ENCODE measurements at regions not wholly inside any gene's neighbourhood (a gene's known extent, or its start where the extent isn't known, plus 50 kb on each side); places are given as distances from the start of the nearest gene placed in this dataset.

GRCh38 chr2:2573205-2573604, 242.1 kb upstream of the MYT1L start:
- Histone ChIP-seq H3K79me2 (ENCODE audit: insufficient read depth, low read length) (no peaks in the 10 kb centered on the region), H3K27me3 (ENCODE audit: insufficient read depth, low read length) (no peaks in the 10 kb centered on the region), H3K9ac (ENCODE audit: low read length) (no peak overlapping the region), H3K9me3 (ENCODE audit: control insufficient read depth in 1 of 2, insufficient read depth in 1 of 2, low read depth in 1 of 2, low read length in 2 of 2) (peaks cover 12 to 19% of the 10 kb centered on the region in 2 experiments; a peak in 2 of 4 replicates), H3K4me1 (ENCODE audit: control insufficient read depth in 1 of 2, insufficient read depth in 2 of 2, low read length in 2 of 2) (no peaks in the 10 kb centered on the region), H3K4me2 (ENCODE audit: low read length) (no peak overlapping the region), H3K4me3 (replicated peaks in 1 of 2; ENCODE audit: low read depth in 1 of 2, low read length in 2 of 2) (no peak overlapping the region), H2AFZ (ENCODE audit: low read depth, low read length, poor library complexity, severe bottlenecking) (no peak overlapping the region), H3K27ac (ENCODE audit: low read depth, low read length) (no peak overlapping the region), H4K20me1 (ENCODE audit: insufficient read depth) (no peaks in the 10 kb centered on the region), H3K36me3 (ENCODE audit: control insufficient read depth in 1 of 2, insufficient read depth in 2 of 2, low read length in 2 of 2) (no peaks in the 10 kb centered on the region), H3K9me2 (ENCODE audit: insufficient read depth) (no peaks in the 10 kb centered on the region)
- DNase-seq (ENCODE audit: low read depth, low spot score) (no peak), ATAC-seq (no peak)
- TF ChIP-seq SIN3A (IDR thresholded peaks at IDR 0.05; ENCODE audit: low read depth) = no peak
- RAD21 ChIA-PET (ENCODE audit: low non-redundant PET in 1 of 2, low total read pairs in 2 of 2, uncharacterized antibody in 2 of 2, unreplicated experiment in 2 of 2) = no interaction called here
- no TSS peak for BruUV-seq (replicated peaks)
- intact Hi-C loops (cut with micrococcal nuclease) = no loop called here
- CTCF ChIA-PET = no interaction called here
- POLR2A ChIA-PET = no interaction called here

GRCh38 chr2:2572393-2573204, 241.5 kb upstream of the MYT1L start:
- H3K4me3 ChIP-seq (replicated peaks in 1 of 2; ENCODE audit: low read depth in 1 of 2, low read length in 2 of 2) = no peak overlapping the region
- no peaks in the 10 kb centered on the region for H3K36me3 ChIP-seq (ENCODE audit: control insufficient read depth in 1 of 2, insufficient read depth in 2 of 2, low read length in 2 of 2)
- ATAC-seq (no peak), DNase-seq (ENCODE audit: low read depth, low spot score) (no peak)
- H3K9ac ChIP-seq (ENCODE audit: low read length) = no peak overlapping the region
- H2AFZ ChIP-seq (ENCODE audit: low read depth, low read length, poor library complexity, severe bottlenecking) = no peak overlapping the region
- H3K4me1 ChIP-seq (ENCODE audit: control insufficient read depth in 1 of 2, insufficient read depth in 2 of 2, low read length in 2 of 2) = no peaks in the 10 kb centered on the region
- H3K9me2 ChIP-seq (ENCODE audit: insufficient read depth) = no peaks in the 10 kb centered on the region
- H3K9me3 ChIP-seq (ENCODE audit: control insufficient read depth in 1 of 2, insufficient read depth in 1 of 2, low read depth in 1 of 2, low read length in 2 of 2) = peaks cover 12 to 19% of the 10 kb centered on the region in 2 experiments; a peak in 2 of 4 replicates
- CTCF ChIA-PET = no interaction called here
- intact Hi-C loops (cut with micrococcal nuclease) = no loop called here
- no peak overlapping the region for H3K27ac ChIP-seq (ENCODE audit: low read depth, low read length)
- POLR2A ChIA-PET = no interaction called here
- no TSS peak for BruUV-seq (replicated peaks)
- no peak overlapping the region for H3K4me2 ChIP-seq (ENCODE audit: low read length)
- H4K20me1 ChIP-seq (ENCODE audit: insufficient read depth) = no peaks in the 10 kb centered on the region
- RAD21 ChIA-PET (ENCODE audit: low non-redundant PET in 1 of 2, low total read pairs in 2 of 2, uncharacterized antibody in 2 of 2, unreplicated experiment in 2 of 2) = no interaction called here
- H3K27me3 ChIP-seq (ENCODE audit: insufficient read depth, low read length) = no peaks in the 10 kb centered on the region
- H3K79me2 ChIP-seq (ENCODE audit: insufficient read depth, low read length) = no peaks in the 10 kb centered on the region
- no peak for TF ChIP-seq ELF1 (IDR thresholded peaks at IDR 0.05; ENCODE audit: borderline replicate concordance, low read depth)
- TF ChIP-seq EZH2phosphoT487 (IDR thresholded peaks at IDR 0.05; ENCODE audit: borderline replicate concordance) = no peak
- no peak for TF ChIP-seq TCF7L2 (IDR thresholded peaks at IDR 0.05; ENCODE audit: borderline replicate concordance, extremely low read depth, insufficient read depth, insufficient read length)
- no peak for TF ChIP-seq EZH2 (IDR thresholded peaks at IDR 0.05)
- TF ChIP-seq POLR2A (IDR thresholded peaks at IDR 0.05; ENCODE audit: borderline replicate concordance, extremely low read depth, insufficient read depth, insufficient read length) = no peak
- TF ChIP-seq REST (IDR thresholded peaks at IDR 0.05; ENCODE audit: low read depth) = no peak
- no peak for TF ChIP-seq ZBTB33 (IDR thresholded peaks at IDR 0.05; ENCODE audit: extremely low read depth, insufficient replicate concordance, low read length)
- TF ChIP-seq ZNF274 (IDR thresholded peaks at IDR 0.05; ENCODE audit: low read depth, low read length) = no peak
- no peak for TF ChIP-seq CTCF (IDR thresholded peaks at IDR 0.05 in 2 of 3, conservative IDR thresholded peaks at IDR 0.05 in 1 of 3; ENCODE audit: borderline replicate concordance in 1 of 3, insufficient read depth in 1 of 3, low read depth in 2 of 3, low read length in 2 of 3)
- TF ChIP-seq CEBPB (IDR thresholded peaks at IDR 0.05; ENCODE audit: low read depth) = no peak

Measured in HCT116 (cell line).